ENCODE measurements at regions not wholly inside any gene's neighbourhood (a gene's known extent, or its start where the extent isn't known, plus 50 kb on each side); places are given as distances from the start of the nearest gene placed in this dataset.

- TF ChIP-seq GABPA (IDR thresholded peaks at IDR 0.05; ENCODE audit: low read depth), result no peak
- TF ChIP-seq IRF3 (IDR thresholded peaks at IDR 0.05; ENCODE audit: low read depth, low read length), result no peak
- TF ChIP-seq REST (IDR thresholded peaks at IDR 0.05; ENCODE audit: low read depth, low read length), result peak; percentile 52; the same call in 1 of the 2 replicates
- no peak for TF ChIP-seq SMC3 (IDR thresholded peaks at IDR 0.05; ENCODE audit: low read depth, low read length)
- no peak for TF ChIP-seq RFX5 (IDR thresholded peaks at IDR 0.05; ENCODE audit: low read length)
- TF ChIP-seq JUND (IDR thresholded peaks at IDR 0.05), result peak; percentile 93
- TF ChIP-seq USF1 (IDR thresholded peaks at IDR 0.05; ENCODE audit: borderline replicate concordance, low read depth), result peak; percentile 45; the same call in 1 of the 2 replicates
- peak; percentile 33; the same call in 1 of the 2 replicates for TF ChIP-seq POLR2AphosphoS5 (IDR thresholded peaks at IDR 0.05; ENCODE audit: low read depth, low read length)
- TF ChIP-seq ELF1 (IDR thresholded peaks at IDR 0.05), result no peak
- peak; percentile 88 for TF ChIP-seq FOSL2 (IDR thresholded peaks at IDR 0.05; ENCODE audit: borderline replicate concordance, low read depth)
- peak; percentile 90 for TF ChIP-seq TCF12 (IDR thresholded peaks at IDR 0.05)
- no peak for TF ChIP-seq YY1 (IDR thresholded peaks at IDR 0.05; ENCODE audit: low read depth)
- TF ChIP-seq FOXJ3 (CRISPR knock-in tag; IDR thresholded peaks at IDR 0.05), result no peak
- TF ChIP-seq MAX (IDR thresholded peaks at IDR 0.05; ENCODE audit: low read depth), result no peak
- no peak for TF ChIP-seq RCOR1 (IDR thresholded peaks at IDR 0.05; ENCODE audit: low read length)
- TF ChIP-seq ZBTB33 (IDR thresholded peaks at IDR 0.05; ENCODE audit: borderline replicate concordance, low read depth), result no peak
- TF ChIP-seq RAD21 (IDR thresholded peaks at IDR 0.05; ENCODE audit: low read length), result no peak
- TF ChIP-seq EP300 (IDR thresholded peaks at IDR 0.05; ENCODE audit: borderline replicate concordance in 1 of 2, low read depth in 1 of 2, low read length in 1 of 2), result peak; percentile 50 to 95; a peak in 3 of 4 replicates
- TF ChIP-seq PBX3 (IDR thresholded peaks at IDR 0.05), result peak; percentile 84
- no peak for TF ChIP-seq EZH2phosphoT487 (IDR thresholded peaks at IDR 0.05; ENCODE audit: borderline replicate concordance, low read depth)
Observed at GRCh38 chr11:92123540-92123939, 101.1 kb upstream of the FAT3 start (continued).

Data from SK-N-SH (cell line).